Endothelial cell of umbilical vein (primary cell): ENCODE measurements at regions not wholly inside any gene's neighbourhood (a gene's known extent, or its start where the extent isn't known, plus 50 kb on each side); places are given as distances from the start of the nearest gene placed in this dataset.

Experiments
- BruUV-seq: library from RNA; stranded (reverse); fragments of 400-500 nt; replicated peaks from 2 replicates; lab custom pipeline; 2021; lab: Mats Ljungman, UMichigan
- CTCF ChIA-PET: fragments of 300-600, 350-600 bp; sonication (Branson Sonifier 250); formaldehyde crosslinking; loops from one replicate; lab custom pipeline; 2021; ENCODE audit warnings: antibody characterized with exemption, inconsistent platforms; lab: Charles Lee
- POLR2A ChIA-PET: fragments of 300-600, 350-600 bp; sonication (Branson Sonifier 250); formaldehyde crosslinking; loops from one replicate; lab custom pipeline; 2021; ENCODE audit warnings: antibody characterized with exemption, inconsistent platforms; lab: Charles Lee
- DNase-seq: peaks from one replicate; pipeline ENCODE4 v3.0.0-alpha.2; 2011; ENCODE audit warnings: low read depth, low spot score
- FAIRE-seq: peaks from 2 replicates; lab custom pipeline; 2011; peaks lifted over from hg19 to GRCh38; lab: Jason Lieb, UNC
- H2AFZ ChIP-seq: 2 replicates; pipeline ENCODE4 v1.6.0; 2012; ENCODE audit warnings: low read depth, low read length, control low read depth, inconsistent platforms
- H3K27ac ChIP-seq: 2 replicates; pipeline ENCODE4 v1.5.1; 2011; ENCODE audit warnings: low read depth, mild to moderate bottlenecking, control low read depth, low read length, moderate library complexity; ENCODE audit not compliant: insufficient read depth
- H3K27me3 ChIP-seq, 2 experiments: 2 replicates each; pipeline versions ENCODE4 v1.6.0 to v1.6.1; 2011; ENCODE audit warnings: low read length in 2 of 2, mixed read lengths in 1 of 2; ENCODE audit not compliant: control insufficient read depth in 2 of 2, insufficient read depth in 2 of 2
- H3K36me3 ChIP-seq, 2 experiments: 2 replicates in 1 of 2; 3 replicates in 1 of 2; pipeline ENCODE4 v1.5.1; 2011; ENCODE audit warnings: low read length in 2 of 2, mild to moderate bottlenecking in 1 of 2, moderate library complexity in 1 of 2; ENCODE audit not compliant: control insufficient read depth in 2 of 2, insufficient read depth in 2 of 2; ENCODE audit errors: extremely low read depth in 1 of 2
- H3K4me1 ChIP-seq: 3 replicates; pipeline ENCODE4 v1.5.1; 2011; ENCODE audit warnings: mild to moderate bottlenecking, low read length; ENCODE audit not compliant: control insufficient read depth, insufficient read depth; ENCODE audit errors: extremely low read depth
- H3K4me2 ChIP-seq: 2 replicates; pipeline ENCODE4 v1.6.1; 2011; ENCODE audit warnings: low read length, control low read depth, mixed read lengths; ENCODE audit not compliant: insufficient read depth
- H3K4me3 ChIP-seq, 3 experiments: fragments of 200-600 bp in 1 of 3; sonication (generic), shearing (Covaris generic) in 1 of 3; replicated peaks in 1 of 3; 2 replicates each; pipeline ENCODE4 v1.5.1; 2011 to 2016; ENCODE audit warnings: control low read depth in 3 of 3, low read length in 3 of 3, mild to moderate bottlenecking in 2 of 3, inconsistent platforms in 1 of 3, low read depth in 1 of 3, moderate library complexity in 1 of 3; ENCODE audit not compliant: insufficient read depth in 1 of 3
- H3K79me2 ChIP-seq: 2 replicates; pipeline ENCODE4 v1.6.0; 2012; ENCODE audit warnings: low read length, inconsistent platforms; ENCODE audit not compliant: control insufficient read depth, insufficient read depth
- H3K9ac ChIP-seq: replicated peaks from 2 replicates; pipeline ENCODE3; 2011; ENCODE audit warnings: low read length, control low read depth; ENCODE audit not compliant: insufficient read depth; ENCODE audit errors: extremely low read depth
- H3K9me1 ChIP-seq: replicated peaks from 3 replicates; pipeline ENCODE4 v1.6.0; 2011; ENCODE audit warnings: mild to moderate bottlenecking, low read length; ENCODE audit not compliant: control insufficient read depth, insufficient read depth; ENCODE audit errors: extremely low read depth
- H3K9me3 ChIP-seq: replicated peaks from 2 replicates; pipeline ENCODE4 v1.5.1; 2012; ENCODE audit warnings: low read length, inconsistent platforms; ENCODE audit not compliant: control insufficient read depth, insufficient read depth
- H4K20me1 ChIP-seq: replicated peaks from 2 replicates; pipeline ENCODE3; 2011; ENCODE audit warnings: mild to moderate bottlenecking, low read length; ENCODE audit not compliant: control insufficient read depth, insufficient read depth; ENCODE audit errors: extremely low read depth
- EZH2 ChIP-seq: IDR thresholded peaks from 2 replicates; pipeline ENCODE4 v1.6.1; 2012; ENCODE audit warnings: borderline replicate concordance, low read depth, mild to moderate bottlenecking, moderate library complexity, low read length, inconsistent platforms; ENCODE audit not compliant: severe bottlenecking
- FOS ChIP-seq: IDR thresholded peaks from 2 replicates; pipeline ENCODE4 v1.6.1; 2011; ENCODE audit warnings: mild to moderate bottlenecking, low read length, moderate library complexity, borderline replicate concordance; ENCODE audit not compliant: insufficient read depth
- GATA2 ChIP-seq: IDR thresholded peaks from 2 replicates; pipeline ENCODE4 v1.7.0; 2011; ENCODE audit warnings: low read depth, mild to moderate bottlenecking, moderate library complexity, mixed read lengths, low read length; ENCODE audit not compliant: insufficient read length, insufficient read depth
- JUN ChIP-seq: IDR thresholded peaks from 2 replicates; pipeline ENCODE4 v1.6.1; 2011; ENCODE audit warnings: borderline replicate concordance, low read depth; ENCODE audit not compliant: insufficient read length, insufficient read depth
- MYC ChIP-seq: IDR thresholded peaks from one replicate; pipeline ENCODE4 v1.6.1; 2011; ENCODE audit warnings: mild to moderate bottlenecking, low read depth, low read length
- POLR2A ChIP-seq: IDR thresholded peaks from 2 replicates; pipeline ENCODE4 v1.6.1; 2012; ENCODE audit warnings: low read depth, mild to moderate bottlenecking, control low read depth, low read length
- POLR2AphosphoS5 ChIP-seq: IDR thresholded peaks from 2 replicates; pipeline ENCODE4 v1.6.1; 2012; ENCODE audit warnings: low read depth, mild to moderate bottlenecking, control low read depth, low read length, moderate library complexity; ENCODE audit not compliant: insufficient read depth
- dilution Hi-C: fragments of 300-500 bp; cut with MboI; formaldehyde crosslinking; loops from one replicate; pipeline ENCODE4 v1.15.0; 2019; ENCODE audit warnings: low sequenced_read_pairs; ENCODE audit not compliant: extremely low pct_ligation_motif_present
- intact Hi-C: fragments of 100-400 bp; cut with micrococcal nuclease; formaldehyde crosslinking; loops from one replicate; pipeline ENCODE4 v1.10.0; 2022
- TF ChIP-seq, protein P1 (sequence below), 2 donors: IDR thresholded peaks; 1 replicate in 1 of 2; 2 replicates in 1 of 2; pipeline ENCODE4 v1.5.1; 2011; ENCODE audit warnings: low read length in 2 of 2, mild to moderate bottlenecking in 2 of 2, moderate library complexity in 2 of 2, control low read depth in 1 of 2, inconsistent platforms in 1 of 2, low read depth in 1 of 2; ENCODE audit not compliant: insufficient read depth in 1 of 2; ENCODE audit errors: extremely low read depth in 1 of 2
- TF ChIP-seq, protein P2 (sequence below): IDR thresholded peaks from 2 replicates; pipeline ENCODE4 v1.6.1; 2011; ENCODE audit not compliant: insufficient read depth, insufficient read length

DNA sequence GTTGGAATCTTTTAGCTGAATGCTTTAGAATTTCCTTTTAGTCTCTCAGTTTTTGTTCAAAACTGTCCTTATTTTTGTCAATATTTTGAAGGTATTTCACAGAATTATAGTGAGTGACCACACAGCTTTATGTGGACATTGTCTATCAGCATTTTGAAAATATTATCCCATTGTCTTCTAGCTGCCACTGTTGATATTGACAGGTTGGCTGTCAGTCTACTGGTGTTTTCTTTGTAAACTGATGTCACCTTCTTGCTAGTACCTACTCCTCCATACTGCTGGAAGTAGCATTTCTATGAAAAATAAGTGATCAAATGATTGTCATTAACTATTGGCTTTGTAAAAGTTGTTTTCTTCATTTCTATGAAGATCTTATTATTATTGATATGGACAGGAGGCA lies 256.8 kb downstream of the KLF12 start:
- H3K4me2 ChIP-seq: no peak overlapping the region
- POLR2A ChIA-PET: no interaction called here
- no peak overlapping the region for H3K9ac ChIP-seq
- dilution Hi-C loops (no loop called here), intact Hi-C loops (no loop called here)
- no peak for TF ChIP-seq GATA2
- TF ChIP-seq MYC: no peak
- TF ChIP-seq JUN: no peak
- TF ChIP-seq, protein P1, sequence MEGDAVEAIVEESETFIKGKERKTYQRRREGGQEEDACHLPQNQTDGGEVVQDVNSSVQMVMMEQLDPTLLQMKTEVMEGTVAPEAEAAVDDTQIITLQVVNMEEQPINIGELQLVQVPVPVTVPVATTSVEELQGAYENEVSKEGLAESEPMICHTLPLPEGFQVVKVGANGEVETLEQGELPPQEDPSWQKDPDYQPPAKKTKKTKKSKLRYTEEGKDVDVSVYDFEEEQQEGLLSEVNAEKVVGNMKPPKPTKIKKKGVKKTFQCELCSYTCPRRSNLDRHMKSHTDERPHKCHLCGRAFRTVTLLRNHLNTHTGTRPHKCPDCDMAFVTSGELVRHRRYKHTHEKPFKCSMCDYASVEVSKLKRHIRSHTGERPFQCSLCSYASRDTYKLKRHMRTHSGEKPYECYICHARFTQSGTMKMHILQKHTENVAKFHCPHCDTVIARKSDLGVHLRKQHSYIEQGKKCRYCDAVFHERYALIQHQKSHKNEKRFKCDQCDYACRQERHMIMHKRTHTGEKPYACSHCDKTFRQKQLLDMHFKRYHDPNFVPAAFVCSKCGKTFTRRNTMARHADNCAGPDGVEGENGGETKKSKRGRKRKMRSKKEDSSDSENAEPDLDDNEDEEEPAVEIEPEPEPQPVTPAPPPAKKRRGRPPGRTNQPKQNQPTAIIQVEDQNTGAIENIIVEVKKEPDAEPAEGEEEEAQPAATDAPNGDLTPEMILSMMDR (IDR thresholded peaks at IDR 0.05; ENCODE audit: extremely low read depth in 1 of 2, insufficient read depth in 1 of 2, low read depth in 1 of 2, low read length in 2 of 2): no peak
- BruUV-seq: no TSS peak
- no peak for FAIRE-seq
- no peaks in the 10 kb centered on the region for H3K79me2 ChIP-seq
- H2AFZ ChIP-seq: no peak overlapping the region
- no peaks in the 10 kb centered on the region for H3K9me3 ChIP-seq
- CTCF ChIA-PET: no interaction called here
- no peak for DNase-seq
- H4K20me1 ChIP-seq: no peaks in the 10 kb centered on the region
- H3K27ac ChIP-seq: no peak overlapping the region
- H3K27me3 ChIP-seq: no peaks in the 10 kb centered on the region
- no peaks in the 10 kb centered on the region for H3K36me3 ChIP-seq
- no peaks in the 10 kb centered on the region for H3K9me1 ChIP-seq
- H3K4me1 ChIP-seq: peaks cover 10% of the 10 kb centered on the region
- H3K4me3 ChIP-seq: no peak overlapping the region

DNA sequence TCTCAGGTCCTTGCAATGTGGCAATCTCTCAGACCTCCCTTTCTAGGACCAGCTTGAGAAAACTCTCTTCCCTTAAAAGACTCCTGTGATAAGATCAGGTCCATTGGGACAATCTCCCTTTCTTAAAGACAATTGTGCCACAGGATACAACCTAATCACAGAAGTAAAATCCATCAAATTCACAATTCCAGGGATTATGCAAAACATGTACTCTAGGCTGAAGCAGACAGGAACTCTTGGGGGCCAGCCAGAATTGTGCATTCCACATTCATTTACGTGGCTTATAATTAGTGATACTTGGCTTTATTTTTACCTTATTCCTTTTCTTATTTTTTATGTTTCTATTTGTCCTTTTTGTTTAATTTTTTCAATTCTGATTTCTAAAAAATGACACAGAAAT lies 257.9 kb downstream of the KLF12 start:
- no peak for TF ChIP-seq POLR2A
- TF ChIP-seq FOS: no peak
- no peak for TF ChIP-seq GATA2
- no peak for TF ChIP-seq POLR2AphosphoS5
- no peak for TF ChIP-seq EZH2
- TF ChIP-seq, protein P1 (IDR thresholded peaks at IDR 0.05; ENCODE audit: extremely low read depth in 1 of 2, insufficient read depth in 1 of 2, low read depth in 1 of 2, low read length in 2 of 2): no peak
- TF ChIP-seq JUN: no peak
- no peak for TF ChIP-seq MYC
- TF ChIP-seq, protein P2, sequence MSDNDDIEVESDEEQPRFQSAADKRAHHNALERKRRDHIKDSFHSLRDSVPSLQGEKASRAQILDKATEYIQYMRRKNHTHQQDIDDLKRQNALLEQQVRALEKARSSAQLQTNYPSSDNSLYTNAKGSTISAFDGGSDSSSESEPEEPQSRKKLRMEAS: no peak
- Histone ChIP-seq H3K9me1 (no peaks in the 10 kb centered on the region), H3K27ac (no peak overlapping the region), H2AFZ (no peak overlapping the region), H3K9me3 (no peaks in the 10 kb centered on the region), H3K4me2 (no peak overlapping the region), H3K4me3 (no peak overlapping the region), H4K20me1 (no peaks in the 10 kb centered on the region), H3K79me2 (no peaks in the 10 kb centered on the region), H3K27me3 (no peaks in the 10 kb centered on the region), H3K9ac (no peak overlapping the region), H3K36me3 (no peaks in the 10 kb centered on the region), H3K4me1 (peaks cover 10% of the 10 kb centered on the region)
- ChIA-PET POLR2A (no interaction called here), CTCF (interaction anchor here (1.0 kb wide), 1 partner anchor 11 kb away, joined by 5 read pairs; no protein-coding TSS in a partner anchor)
- FAIRE-seq: no peak
- no peak for DNase-seq
- dilution Hi-C loops: no loop called here
- no TSS peak for BruUV-seq
- intact Hi-C loops: no loop called here
